Sigmoid colon (tissue), 6 donors: ENCODE measurements at regions not wholly inside any gene's neighbourhood (a gene's known extent, or its start where the extent isn't known, plus 50 kb on each side); places are given as distances from the start of the nearest gene placed in this dataset.

ENCODE experiments used
- DNase-seq: peaks from one replicate; pipeline ENCODE4 v3.0.0-alpha.2; 2019
- H3K27ac ChIP-seq, 4 donors: fragments of 200-600 bp; sonication (generic); one replicate each; pipeline ENCODE4 v1.5.1; 2016 to 2019; ENCODE audit warnings: mild to moderate bottlenecking in 1 of 4
- H3K27me3 ChIP-seq, 3 donors: fragments of 200-600 bp; sonication (generic); one replicate each; pipeline ENCODE4 v1.5.1; 2019; ENCODE audit warnings: mild to moderate bottlenecking in 1 of 3
- H3K36me3 ChIP-seq, 4 donors: fragments of 200-600 bp; sonication (generic); one replicate each; pipeline ENCODE4 v1.5.1; 2016 to 2019
- H3K4me1 ChIP-seq, 4 donors: fragments of 200-600 bp; sonication (generic); one replicate each; pipeline ENCODE4 v1.5.1; 2017 to 2019
- H3K4me3 ChIP-seq, 4 donors: fragments of 200-600 bp; sonication (generic); one replicate each; pipeline ENCODE4 v1.5.1; 2017 to 2019; ENCODE audit warnings: mild to moderate bottlenecking in 2 of 4, moderate library complexity in 1 of 4
- H3K9me3 ChIP-seq, 4 donors: fragments of 200-600 bp in 3 of 4; sonication (generic) in 3 of 4; one replicate each; pipeline versions ENCODE4 v1.5.1 to v1.6.1; 2013 to 2019
- EP300 ChIP-seq, 4 donors: sonication (generic); formaldehyde crosslinking; IDR thresholded peaks; one replicate each; pipeline ENCODE4 v1.6.1; 2017; ENCODE audit warnings: antibody characterized with exemption in 4 of 4
- POLR2A ChIP-seq, 2 donors: fragments of 450-650 bp; IDR thresholded peaks; one replicate each; pipeline ENCODE4 v1.6.1; 2016; ENCODE audit warnings: antibody characterized with exemption in 2 of 2, mild to moderate bottlenecking in 2 of 2, moderate library complexity in 2 of 2
- POLR2AphosphoS5 ChIP-seq, 4 donors: sonication (generic); formaldehyde crosslinking; IDR thresholded peaks; one replicate each; pipeline ENCODE4 v1.6.1; 2017; ENCODE audit warnings: antibody characterized with exemption in 4 of 4
- WGBS, 2 donors: extraction: QIAGEN DNeasy Blood & Tissue Kit; methylation state at CpG; one replicate each; pipeline ENCODE4 v1.1.7; 2013; 5-methylcytosine and 5-hydroxymethylcytosine counted together
- intact Hi-C: fragments of 100-400 bp; cut with DNase I; formaldehyde crosslinking; loops from one replicate; pipeline ENCODE4 v1.15.1; 2023
- TF ChIP-seq, protein P1 (sequence below), 4 experiments: fragments of 450-650 bp in 3 of 4; fragments of 200-600 bp in 1 of 4; IDR thresholded peaks; one replicate each; pipeline ENCODE4 v1.5.1; 2016 to 2019; ENCODE audit warnings: antibody characterized with exemption in 4 of 4, mild to moderate bottlenecking in 3 of 4, moderate library complexity in 2 of 4
- donor health status: healthy with polysubstance abuse.
- donor health status: healthy.

DNA sequence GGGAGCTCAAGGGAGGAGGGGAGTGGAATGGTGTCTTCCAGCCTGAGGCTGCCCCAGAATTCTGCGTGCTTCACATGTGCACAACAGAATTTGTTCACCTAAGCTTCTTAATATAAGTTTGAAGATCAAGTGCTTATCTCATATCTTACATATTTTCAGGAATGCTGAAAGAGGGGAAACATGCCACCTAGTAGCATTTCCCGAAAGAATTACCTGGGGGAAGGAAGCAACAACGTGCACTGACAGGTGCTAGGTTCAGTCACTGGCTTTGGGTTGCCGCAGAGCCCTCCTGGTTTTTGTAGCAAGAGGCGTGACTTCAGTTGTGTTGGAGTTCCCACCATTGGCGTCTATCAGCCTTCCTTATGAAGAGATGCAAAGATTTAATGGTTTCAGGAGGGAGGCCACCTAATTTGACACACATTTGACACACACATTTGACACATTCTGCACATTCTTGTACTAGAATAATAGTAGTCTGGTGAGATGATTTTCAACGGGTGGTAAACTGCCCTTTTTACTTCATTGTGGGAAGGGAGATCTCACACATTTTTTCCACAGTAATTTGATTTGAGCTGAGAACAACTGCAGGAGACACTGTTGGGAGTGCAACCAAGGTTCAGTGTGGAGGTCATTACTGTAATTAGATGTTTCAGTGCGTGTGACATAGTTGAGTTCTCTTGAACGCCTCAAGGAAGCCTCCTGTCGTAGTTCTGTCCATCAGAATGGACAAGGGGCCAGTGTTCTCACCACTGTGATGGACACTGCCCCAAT lies 481.3 kb downstream of the CCDC171 start:
- Histone ChIP-seq H3K36me3 (no peaks in the 10 kb centered on the region), H3K4me1 (peaks cover 0 to 12% (median 5%) of the 10 kb centered on the region in 4 donors), H3K4me3 (no peak overlapping the region), H3K9me3 (no peaks in the 10 kb centered on the region), H3K27me3 (no peaks in the 10 kb centered on the region), H3K27ac (no peak overlapping the region)
- intact Hi-C loops = no loop called here
- WGBS, 2 donors = 88 to 92% methylated on average over 10 of the region's 10 CpGs
- TF ChIP-seq, protein P1, sequence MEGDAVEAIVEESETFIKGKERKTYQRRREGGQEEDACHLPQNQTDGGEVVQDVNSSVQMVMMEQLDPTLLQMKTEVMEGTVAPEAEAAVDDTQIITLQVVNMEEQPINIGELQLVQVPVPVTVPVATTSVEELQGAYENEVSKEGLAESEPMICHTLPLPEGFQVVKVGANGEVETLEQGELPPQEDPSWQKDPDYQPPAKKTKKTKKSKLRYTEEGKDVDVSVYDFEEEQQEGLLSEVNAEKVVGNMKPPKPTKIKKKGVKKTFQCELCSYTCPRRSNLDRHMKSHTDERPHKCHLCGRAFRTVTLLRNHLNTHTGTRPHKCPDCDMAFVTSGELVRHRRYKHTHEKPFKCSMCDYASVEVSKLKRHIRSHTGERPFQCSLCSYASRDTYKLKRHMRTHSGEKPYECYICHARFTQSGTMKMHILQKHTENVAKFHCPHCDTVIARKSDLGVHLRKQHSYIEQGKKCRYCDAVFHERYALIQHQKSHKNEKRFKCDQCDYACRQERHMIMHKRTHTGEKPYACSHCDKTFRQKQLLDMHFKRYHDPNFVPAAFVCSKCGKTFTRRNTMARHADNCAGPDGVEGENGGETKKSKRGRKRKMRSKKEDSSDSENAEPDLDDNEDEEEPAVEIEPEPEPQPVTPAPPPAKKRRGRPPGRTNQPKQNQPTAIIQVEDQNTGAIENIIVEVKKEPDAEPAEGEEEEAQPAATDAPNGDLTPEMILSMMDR (IDR thresholded peaks at IDR 0.05) = no peak
- TF ChIP-seq POLR2A (IDR thresholded peaks at IDR 0.05) = no peak
- no peak for TF ChIP-seq EP300 (IDR thresholded peaks at IDR 0.05)
- no peak for TF ChIP-seq POLR2AphosphoS5 (IDR thresholded peaks at IDR 0.05)
- DNase-seq = no peak

DNA sequence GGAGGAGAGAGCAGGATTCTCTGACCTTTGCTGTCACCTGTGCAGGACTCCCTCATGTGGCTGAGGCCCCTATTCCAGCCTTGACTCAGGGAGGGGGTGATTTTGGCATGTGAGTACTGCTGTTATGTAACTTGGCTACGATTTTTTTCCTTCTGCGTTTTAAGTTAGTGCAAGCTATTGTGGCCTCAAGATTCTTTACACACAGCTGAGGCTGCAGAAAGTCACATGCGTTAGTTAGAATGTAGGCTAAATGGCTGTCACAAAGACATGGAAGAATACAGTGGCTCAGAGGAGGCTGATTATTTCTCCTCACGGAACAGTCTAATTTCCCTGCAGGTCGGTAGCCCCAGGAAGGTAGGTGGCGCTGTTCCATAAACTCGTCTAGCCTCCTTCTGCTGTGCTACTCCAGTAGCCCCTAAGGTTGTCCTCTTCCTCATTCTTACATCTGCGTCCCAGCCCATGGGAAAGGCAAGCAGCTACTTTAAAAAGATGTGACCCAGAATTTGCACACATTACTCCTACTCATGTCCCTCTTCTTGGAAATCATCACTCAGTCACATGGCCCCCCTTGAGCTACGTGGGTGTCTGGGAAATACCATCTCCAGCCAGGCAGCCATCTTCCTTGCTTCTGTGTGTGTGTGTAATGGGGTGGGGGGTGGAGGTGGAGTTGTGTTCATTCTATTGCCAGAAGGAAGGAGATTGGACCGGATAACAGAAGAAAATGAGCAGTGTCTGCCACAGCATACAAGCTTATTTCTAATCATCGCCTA lies 486.6 kb downstream of the CCDC171 start:
- H3K27me3 ChIP-seq = no peaks in the 10 kb centered on the region
- 65 to 67% methylated on average over 11 of the region's 11 CpGs for WGBS, 2 donors
- DNase-seq = peak; percentile 71
- intact Hi-C loops = no loop called here
- H3K4me1 ChIP-seq = peaks cover 0 to 24% (median 20%) of the 10 kb centered on the region in 4 donors
- H3K36me3 ChIP-seq = no peaks in the 10 kb centered on the region
- H3K9me3 ChIP-seq = no peaks in the 10 kb centered on the region
- TF ChIP-seq POLR2AphosphoS5 (IDR thresholded peaks at IDR 0.05) = no peak
- TF ChIP-seq, protein P1 (IDR thresholded peaks at IDR 0.05) = peak in 1 of 4 experiments; percentile 27
- H3K4me3 ChIP-seq = no peak overlapping the region
- peak overlapping the region in 3 of 4 donors; percentile 53 to 62 (median 55) for H3K27ac ChIP-seq

DNA sequence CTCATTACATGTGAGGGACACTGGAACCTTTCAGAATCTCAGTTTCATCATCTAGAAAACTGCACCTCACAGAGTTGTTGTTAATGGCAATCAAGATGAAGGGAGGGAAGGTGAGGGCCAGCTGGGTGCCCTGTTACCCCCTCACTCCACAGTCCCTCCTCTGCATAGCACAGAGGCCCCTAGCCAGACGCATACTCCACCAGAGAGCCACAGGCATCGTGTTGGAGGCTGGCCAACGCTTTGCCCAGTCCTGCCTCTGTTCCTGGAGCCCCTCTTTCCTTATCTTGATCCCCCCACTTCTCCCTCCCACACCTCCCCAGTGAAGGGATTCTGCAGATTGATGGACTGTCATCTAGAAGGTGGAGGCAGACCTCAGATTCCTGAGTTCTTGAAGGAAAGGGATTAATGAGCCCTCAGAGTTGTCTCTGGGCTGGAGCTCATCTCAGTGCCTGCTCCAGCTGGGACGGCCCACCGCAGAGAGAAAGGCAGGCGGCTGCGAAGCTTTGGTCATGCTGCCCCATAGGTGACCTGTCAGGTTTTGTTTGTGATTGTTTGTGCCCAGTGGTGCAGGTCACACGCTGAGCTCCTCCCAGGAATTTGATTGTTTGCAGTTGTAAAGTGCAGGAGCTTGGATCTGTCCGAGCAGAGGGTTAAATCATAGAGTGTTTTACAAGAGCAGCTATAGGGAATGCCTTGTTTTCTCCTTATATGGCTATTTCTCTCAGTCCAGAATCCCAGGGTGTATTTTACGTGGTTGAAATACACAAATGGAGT lies 487.3 kb downstream of the CCDC171 start:
- TF ChIP-seq, protein P1 (IDR thresholded peaks at IDR 0.05) = no peak
- TF ChIP-seq POLR2A (IDR thresholded peaks at IDR 0.05) (no peak), POLR2AphosphoS5 (IDR thresholded peaks at IDR 0.05) (no peak), EP300 (IDR thresholded peaks at IDR 0.05) (no peak)
- peaks cover 0 to 24% (median 20%) of the 10 kb centered on the region in 4 donors for H3K4me1 ChIP-seq
- H3K27ac ChIP-seq = peak overlapping the region in 3 of 4 donors; percentile 53 to 62 (median 55)
- intact Hi-C loops = loop anchor here (10.0 kb wide), 1 partner anchor 115 kb away; no protein-coding TSS in a partner anchor
- H3K36me3 ChIP-seq = no peaks in the 10 kb centered on the region
- H3K4me3 ChIP-seq = peak overlapping the region in 1 of 4 donors; percentile 0
- no peaks in the 10 kb centered on the region for H3K27me3 ChIP-seq
- DNase-seq = no peak
- WGBS, 2 donors = 56 to 63% methylated on average over 10 of the region's 10 CpGs
- H3K9me3 ChIP-seq = no peaks in the 10 kb centered on the region

DNA sequence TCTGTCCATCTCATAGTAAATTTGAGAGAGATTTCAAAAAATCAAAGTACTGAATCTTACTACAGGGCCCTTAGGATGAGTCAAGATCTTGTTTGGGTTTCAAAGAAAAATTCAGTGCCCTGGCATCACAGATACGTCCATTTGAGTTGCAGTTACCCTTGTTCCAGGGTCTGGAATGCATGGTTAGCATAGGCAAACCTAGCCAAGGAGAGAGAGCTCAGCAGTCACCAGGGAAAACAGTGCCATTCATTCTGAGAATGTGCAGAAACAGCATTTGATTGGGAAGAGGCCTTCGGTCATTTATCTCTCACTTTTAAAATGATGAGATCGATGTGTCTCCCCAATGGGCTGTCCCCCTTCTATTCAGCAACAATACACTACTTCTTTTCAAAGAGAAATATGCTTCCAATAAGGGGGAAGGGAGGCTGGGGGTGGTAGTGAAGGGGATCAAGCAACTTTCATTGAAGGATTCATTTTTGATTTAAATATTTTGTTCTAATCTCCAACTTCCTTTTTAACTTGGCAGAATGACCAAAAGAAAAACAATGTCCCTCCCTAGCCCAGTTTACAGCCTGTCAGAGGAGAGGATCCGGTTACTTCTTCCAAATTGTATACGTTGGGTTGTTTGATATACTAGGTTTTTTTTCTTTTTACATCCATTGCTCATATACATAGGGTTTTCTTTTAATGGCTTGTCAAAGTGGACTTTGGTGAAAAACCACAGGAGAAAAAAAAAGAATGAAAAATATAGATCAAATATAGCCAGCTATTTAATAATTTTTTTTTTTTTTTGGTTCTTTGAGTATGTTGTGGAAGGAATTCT lies 491.1 kb downstream of the CCDC171 start:
- Histone ChIP-seq H3K9me3 (no peaks in the 10 kb centered on the region), H3K27me3 (no peaks in the 10 kb centered on the region), H3K4me1 (peaks cover 0 to 24% (median 19%) of the 10 kb centered on the region in 4 donors), H3K4me3 (no peak overlapping the region), H3K27ac (no peak overlapping the region), H3K36me3 (no peaks in the 10 kb centered on the region)
- intact Hi-C loops = loop anchor here (10.0 kb wide), 1 partner anchor 111 kb away; no protein-coding TSS in a partner anchor
- no peak for DNase-seq
- TF ChIP-seq POLR2AphosphoS5 (IDR thresholded peaks at IDR 0.05) (no peak), EP300 (IDR thresholded peaks at IDR 0.05) (no peak), POLR2A (IDR thresholded peaks at IDR 0.05) (no peak)
- TF ChIP-seq, protein P1 (IDR thresholded peaks at IDR 0.05) = no peak
- WGBS, 2 donors = 69 to 77% methylated on average over 5 of the region's 5 CpGs
